HEK293T (cell line): ENCODE measurements at regions not wholly inside any gene's neighbourhood (a gene's known extent, or its start where the extent isn't known, plus 50 kb on each side); places are given as distances from the start of the nearest gene placed in this dataset.

ENCODE experiments used
- CTCF ChIA-PET: fragments of 350-600 bp; formaldehyde crosslinking; extraction: SDS; loops from one replicate; lab custom pipeline; 2021; ENCODE audit warnings: antibody characterized with exemption, inconsistent platforms; lab: Yijun Ruan, JAX
- POLR2A ChIA-PET: fragments of 350-600 bp; formaldehyde crosslinking; extraction: SDS; loops from one replicate; lab custom pipeline; 2020; ENCODE audit warnings: antibody characterized with exemption, inconsistent platforms; lab: Yijun Ruan, JAX
- DNase-seq: peaks from one replicate; pipeline ENCODE4 v3.0.0; 2012; ENCODE audit warnings: mixed read lengths; ENCODE audit errors: extremely low spot score
- ARNT ChIP-seq: fragments of 450-650 bp; IDR thresholded peaks from 2 replicates; pipeline ENCODE4 v1.6.1; 2017; ENCODE audit warnings: mild to moderate bottlenecking
- BHLHE40 ChIP-seq: fragments of 450-650 bp; IDR thresholded peaks from 2 replicates; pipeline ENCODE4 v1.6.1; 2016; ENCODE audit warnings: mild to moderate bottlenecking, moderate library complexity, borderline replicate concordance
- CTBP1 ChIP-seq: fragments of 450-650 bp; IDR thresholded peaks from 2 replicates; pipeline ENCODE4 v1.6.1; 2016; ENCODE audit warnings: borderline replicate concordance
- ELF4 ChIP-seq: fragments of 450-650 bp; IDR thresholded peaks from 2 replicates; pipeline ENCODE4 v1.6.1; 2017; ENCODE audit warnings: antibody characterized with exemption
- FOXA1 ChIP-seq: fragments of 450-650 bp; IDR thresholded peaks from 2 replicates; pipeline ENCODE4 v1.6.1; 2016; ENCODE audit warnings: mild to moderate bottlenecking
- FOXK2 ChIP-seq: fragments of 450-650 bp; IDR thresholded peaks from 2 replicates; pipeline ENCODE4 v1.6.1; 2016; ENCODE audit warnings: mild to moderate bottlenecking
- FOXM1 ChIP-seq: fragments of 450-650 bp; IDR thresholded peaks from 2 replicates; pipeline ENCODE4 v1.6.1; 2017; ENCODE audit warnings: mild to moderate bottlenecking, borderline replicate concordance
- HDGF ChIP-seq: fragments of 450-650 bp; IDR thresholded peaks from 2 replicates; pipeline ENCODE4 v1.6.1; 2017; ENCODE audit warnings: antibody characterized with exemption, borderline replicate concordance
- L3MBTL2 ChIP-seq: fragments of 450-650 bp; conservative IDR thresholded peaks from 2 replicates; pipeline ENCODE4 v1.6.1; 2016; ENCODE audit warnings: mild to moderate bottlenecking
- LEF1 ChIP-seq: fragments of 450-650 bp; IDR thresholded peaks from 2 replicates; pipeline ENCODE4 v1.6.1; 2017; ENCODE audit warnings: mild to moderate bottlenecking, borderline replicate concordance
- NFRKB ChIP-seq: fragments of 450-650 bp; IDR thresholded peaks from 2 replicates; pipeline ENCODE4 v1.6.1; 2016; ENCODE audit warnings: mild to moderate bottlenecking, moderate library complexity
- PKNOX1 ChIP-seq: fragments of 450-650 bp; IDR thresholded peaks from 2 replicates; pipeline ENCODE4 v1.6.1; 2016
- SP1 ChIP-seq: fragments of 450-650 bp; IDR thresholded peaks from 2 replicates; pipeline ENCODE4 v1.6.1; 2017
- SUZ12 ChIP-seq: fragments of 450-650 bp; IDR thresholded peaks from 2 replicates; pipeline ENCODE4 v1.6.1; 2016; ENCODE audit warnings: mild to moderate bottlenecking
- TARDBP ChIP-seq: fragments of 450-650 bp; IDR thresholded peaks from 2 replicates; pipeline ENCODE4 v1.6.1; 2016
- ZNF384 ChIP-seq: fragments of 450-650 bp; IDR thresholded peaks from 2 replicates; pipeline ENCODE4 v1.6.1; 2016

GRCh38 chr20:60113024-60113724 lies 155.0 kb downstream of the CDH26 start:
- ChIA-PET POLR2A (no interaction called here), CTCF (no interaction called here)
- no peak for DNase-seq
- TF ChIP-seq FOXK2 = no peak
- no peak for TF ChIP-seq ARNT
- TF ChIP-seq L3MBTL2 = no peak
- no peak for TF ChIP-seq NFRKB
- no peak for TF ChIP-seq FOXA1
- TF ChIP-seq LEF1 = no peak
- no peak for TF ChIP-seq CTBP1
- no peak for TF ChIP-seq FOXM1
- TF ChIP-seq PKNOX1 = no peak
- TF ChIP-seq BHLHE40 = no peak
- TF ChIP-seq HDGF = no peak
- no peak for TF ChIP-seq TARDBP
- no peak for TF ChIP-seq ELF4
- TF ChIP-seq ZNF384 = no peak
- no peak for TF ChIP-seq SUZ12

DNA sequence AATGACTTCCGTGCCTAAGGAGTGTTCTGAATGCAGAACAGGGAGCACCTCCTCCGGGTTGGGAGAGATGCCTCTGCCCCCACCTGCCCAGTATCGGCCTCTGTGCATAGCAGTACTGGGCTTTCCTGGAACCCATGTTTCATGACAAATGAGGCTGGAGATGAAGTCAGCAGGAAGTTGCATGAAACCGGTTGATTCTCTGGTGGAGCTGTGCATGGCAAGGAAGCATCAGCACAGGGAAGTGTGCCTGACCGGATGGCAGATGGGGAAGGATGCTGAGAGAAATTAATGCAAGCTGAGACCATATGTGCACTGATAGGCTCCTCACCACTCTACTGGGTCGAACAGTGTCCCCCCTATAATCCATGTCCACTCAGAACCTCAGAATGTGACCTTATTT lies 155.5 kb downstream of the CDH26 start:
- CTCF ChIA-PET = no interaction called here
- no peak for DNase-seq
- TF ChIP-seq ZNF384 (no peak), FOXK2 (no peak), HDGF (no peak), ELF4 (no peak), SP1 (no peak), LEF1 (no peak), FOXA1 (no peak), PKNOX1 (no peak), TARDBP (no peak), L3MBTL2 (no peak), CTBP1 (no peak), FOXM1 (no peak), SUZ12 (no peak), BHLHE40 (no peak), ARNT (no peak), NFRKB (no peak)
- POLR2A ChIA-PET = no interaction called here

- ChIA-PET CTCF (no interaction called here), POLR2A (no interaction called here)
- TF ChIP-seq LEF1 = no peak
- no peak for TF ChIP-seq TARDBP
- no peak for TF ChIP-seq CTBP1
- TF ChIP-seq FOXK2 = no peak
- TF ChIP-seq L3MBTL2 = no peak
- no peak for TF ChIP-seq FOXA1
- TF ChIP-seq ELF4 = no peak
- no peak for TF ChIP-seq FOXM1
- TF ChIP-seq ZNF384 = no peak
- TF ChIP-seq PKNOX1 = no peak
- no peak for TF ChIP-seq HDGF
- no peak for TF ChIP-seq SUZ12
- TF ChIP-seq BHLHE40 = no peak
- no peak for TF ChIP-seq NFRKB
- TF ChIP-seq SP1 = no peak
- no peak for TF ChIP-seq ARNT
- no peak for DNase-seq
Observed at GRCh38 chr20:60115451-60115850, 157.2 kb downstream of the CDH26 start.

GRCh38 chr20:60116128-60116909 lies 158.1 kb downstream of the CDH26 start:
- ChIA-PET POLR2A (no interaction called here), CTCF (interaction anchor here (0.7 kb wide), 1 partner anchor 820 kb away, joined by 3 read pairs; no protein-coding TSS in a partner anchor)
- no peak for DNase-seq
- no peak for TF ChIP-seq ZNF384
- no peak for TF ChIP-seq FOXA1
- no peak for TF ChIP-seq L3MBTL2
- TF ChIP-seq ARNT = no peak
- no peak for TF ChIP-seq FOXK2
- TF ChIP-seq LEF1 = no peak
- TF ChIP-seq ELF4 = no peak
- no peak for TF ChIP-seq FOXM1
- TF ChIP-seq BHLHE40 = no peak
- TF ChIP-seq SP1 = no peak
- no peak for TF ChIP-seq CTBP1
- TF ChIP-seq PKNOX1 = no peak
- no peak for TF ChIP-seq SUZ12
- no peak for TF ChIP-seq TARDBP
- TF ChIP-seq HDGF = no peak
- TF ChIP-seq NFRKB = no peak
